K562 (cell line): ENCODE measurements at regions not wholly inside any gene's neighbourhood (a gene's known extent, or its start where the extent isn't known, plus 50 kb on each side); places are given as distances from the start of the nearest gene placed in this dataset.
A peak's percentile ranks its signal among the peaks of the same experiment; 100 is the strongest.

ENCODE experiments used
- DPF2 ChIP-seq: fragments of 450-650 bp; IDR thresholded peaks from 2 replicates; pipeline ENCODE4 v1.6.1; 2016
- LARP7 ChIP-seq: fragments of 450-650 bp; IDR thresholded peaks from 2 replicates; pipeline ENCODE4 v1.6.1; 2016
- RCOR1 ChIP-seq, 2 experiments: IDR thresholded peaks; 2 replicates each; pipeline ENCODE4 v1.6.1; 2012; ENCODE audit warnings: low read depth in 2 of 2, low read length in 2 of 2, borderline replicate concordance in 1 of 2, improper control_type of control experiment in 1 of 2
- TF ChIP-seq, protein P1 (sequence below), 2 experiments: fragments of 450-650 bp; IDR thresholded peaks; 2 replicates each; pipeline ENCODE4 v1.6.1; 2016; ENCODE audit warnings: mild to moderate bottlenecking in 2 of 2, borderline replicate concordance in 1 of 2, low read depth in 1 of 2, moderate library complexity in 1 of 2
- TF ChIP-seq, protein P2 (sequence below): fragments of 450-650 bp; IDR thresholded peaks from 2 replicates; pipeline ENCODE4 v1.6.1; 2017; ENCODE audit warnings: antibody characterized with exemption
- TF ChIP-seq, protein P3 (sequence below): fragments of 250-450 bp; sonication (Bioruptor Pico); IDR thresholded peaks from 2 replicates; pipeline ENCODE4 v1.5.1; 2021; ENCODE audit warnings: mild to moderate bottlenecking
- TF ChIP-seq, protein P4 (sequence below): fragments of 450-650 bp; IDR thresholded peaks from 2 replicates; pipeline ENCODE4 v1.6.1; 2018; ENCODE audit not compliant: partially characterized antibody

DNA sequence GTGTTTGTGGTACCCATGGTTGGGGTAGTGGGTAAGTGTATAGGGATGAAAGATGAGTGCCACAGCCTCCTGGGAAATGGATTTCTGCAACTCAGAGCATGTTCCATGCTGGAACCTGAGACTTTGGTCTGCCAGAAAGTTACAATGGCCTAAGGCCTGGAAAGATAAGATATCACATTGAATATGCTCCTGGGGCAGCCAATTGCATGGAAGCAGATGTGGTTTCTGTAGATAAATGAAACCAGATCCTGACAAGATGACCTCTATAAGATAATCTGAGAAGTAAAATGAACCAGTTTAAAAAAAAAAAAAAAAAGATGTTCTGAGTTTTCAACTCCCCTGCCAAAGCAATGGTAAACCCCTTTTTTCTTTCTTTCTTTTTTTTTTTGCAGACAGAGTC is 91.4 kb upstream of the NCK2 start (continued):
- TF ChIP-seq, protein P1, sequence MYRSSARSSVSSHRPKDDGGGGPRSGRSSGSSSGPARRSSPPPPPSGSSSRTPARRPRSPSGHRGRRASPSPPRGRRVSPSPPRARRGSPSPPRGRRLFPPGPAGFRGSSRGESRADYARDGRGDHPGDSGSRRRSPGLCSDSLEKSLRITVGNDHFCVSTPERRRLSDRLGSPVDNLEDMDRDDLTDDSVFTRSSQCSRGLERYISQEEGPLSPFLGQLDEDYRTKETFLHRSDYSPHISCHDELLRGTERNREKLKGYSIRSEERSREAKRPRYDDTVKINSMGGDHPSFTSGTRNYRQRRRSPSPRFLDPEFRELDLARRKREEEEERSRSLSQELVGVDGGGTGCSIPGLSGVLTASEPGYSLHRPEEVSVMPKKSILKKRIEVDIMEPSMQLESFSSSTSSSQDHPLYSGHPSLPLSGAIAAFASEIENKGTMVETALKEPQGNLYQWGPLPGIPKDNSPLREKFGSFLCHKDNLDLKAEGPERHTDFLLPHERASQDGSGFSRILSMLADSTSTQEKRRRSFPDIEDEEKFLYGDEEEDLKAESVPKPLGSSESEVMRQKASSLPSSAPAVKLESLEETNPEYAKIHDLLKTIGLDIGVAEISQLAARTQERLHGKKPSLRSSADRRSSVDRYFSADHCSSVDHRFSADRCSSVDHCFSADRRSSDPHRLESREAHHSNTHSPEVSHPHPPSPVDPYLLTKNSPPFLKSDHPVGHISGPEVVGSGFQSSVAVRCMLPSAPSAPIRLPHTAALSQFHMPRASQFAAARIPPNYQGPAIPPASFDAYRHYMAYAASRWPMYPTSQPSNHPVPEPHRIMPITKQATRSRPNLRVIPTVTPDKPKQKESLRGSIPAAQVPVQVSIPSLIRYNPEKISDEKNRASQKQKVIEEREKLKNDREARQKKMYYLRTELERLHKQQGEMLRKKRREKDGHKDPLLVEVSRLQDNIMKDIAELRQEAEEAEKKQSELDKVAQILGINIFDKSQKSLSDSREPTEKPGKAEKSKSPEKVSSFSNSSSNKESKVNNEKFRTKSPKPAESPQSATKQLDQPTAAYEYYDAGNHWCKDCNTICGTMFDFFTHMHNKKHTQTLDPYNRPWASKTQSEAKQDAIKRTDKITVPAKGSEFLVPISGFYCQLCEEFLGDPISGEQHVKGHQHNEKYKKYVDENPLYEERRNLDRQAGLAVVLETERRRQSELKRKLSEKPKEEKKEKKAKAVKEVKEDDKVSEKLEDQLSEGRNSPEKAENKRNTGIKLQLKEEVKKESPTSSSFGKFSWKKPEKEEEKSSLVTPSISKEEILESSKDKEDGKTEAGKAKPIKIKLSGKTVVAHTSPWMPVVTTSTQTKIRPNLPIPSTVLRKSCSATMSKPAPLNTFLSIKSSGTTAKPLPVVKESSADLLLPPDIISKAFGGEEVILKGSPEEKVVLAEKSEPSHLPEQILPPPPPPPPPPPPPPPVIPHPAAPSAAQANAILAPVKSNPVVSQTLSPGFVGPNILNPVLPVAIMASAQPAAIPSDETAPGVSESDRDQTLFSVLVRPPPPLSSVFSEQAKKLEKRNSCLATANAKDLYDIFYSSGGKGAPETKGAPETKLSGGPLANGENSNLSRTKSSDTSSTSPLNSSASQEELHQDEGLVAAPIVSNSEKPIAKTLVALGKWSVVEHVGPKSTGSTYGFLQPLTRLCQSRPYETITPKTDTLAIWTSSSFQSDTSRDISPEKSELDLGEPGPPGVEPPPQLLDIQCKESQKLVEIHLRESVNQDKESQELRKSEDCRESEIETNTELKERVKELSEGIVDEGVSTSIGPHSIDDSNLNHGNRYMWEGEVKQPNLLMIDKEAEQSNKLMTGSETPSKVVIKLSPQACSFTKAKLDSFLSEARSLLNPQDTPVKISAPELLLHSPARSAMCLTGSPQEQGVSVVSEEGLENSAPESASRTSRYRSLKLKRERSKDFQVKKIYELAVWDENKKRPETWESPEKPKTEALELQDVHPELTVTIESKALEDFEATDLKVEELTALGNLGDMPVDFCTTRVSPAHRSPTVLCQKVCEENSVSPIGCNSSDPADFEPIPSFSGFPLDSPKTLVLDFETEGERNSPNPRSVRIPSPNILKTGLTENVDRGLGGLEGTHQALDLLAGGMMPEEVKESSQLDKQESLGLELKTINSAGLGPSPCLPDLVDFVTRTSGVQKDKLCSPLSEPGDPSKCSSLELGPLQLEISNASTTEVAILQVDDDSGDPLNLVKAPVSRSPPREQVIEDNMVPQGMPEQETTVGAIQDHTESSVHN (IDR thresholded peaks at IDR 0.05; ENCODE audit: borderline replicate concordance in 1 of 2, low read depth in 1 of 2), result no peak
- TF ChIP-seq, protein P2, sequence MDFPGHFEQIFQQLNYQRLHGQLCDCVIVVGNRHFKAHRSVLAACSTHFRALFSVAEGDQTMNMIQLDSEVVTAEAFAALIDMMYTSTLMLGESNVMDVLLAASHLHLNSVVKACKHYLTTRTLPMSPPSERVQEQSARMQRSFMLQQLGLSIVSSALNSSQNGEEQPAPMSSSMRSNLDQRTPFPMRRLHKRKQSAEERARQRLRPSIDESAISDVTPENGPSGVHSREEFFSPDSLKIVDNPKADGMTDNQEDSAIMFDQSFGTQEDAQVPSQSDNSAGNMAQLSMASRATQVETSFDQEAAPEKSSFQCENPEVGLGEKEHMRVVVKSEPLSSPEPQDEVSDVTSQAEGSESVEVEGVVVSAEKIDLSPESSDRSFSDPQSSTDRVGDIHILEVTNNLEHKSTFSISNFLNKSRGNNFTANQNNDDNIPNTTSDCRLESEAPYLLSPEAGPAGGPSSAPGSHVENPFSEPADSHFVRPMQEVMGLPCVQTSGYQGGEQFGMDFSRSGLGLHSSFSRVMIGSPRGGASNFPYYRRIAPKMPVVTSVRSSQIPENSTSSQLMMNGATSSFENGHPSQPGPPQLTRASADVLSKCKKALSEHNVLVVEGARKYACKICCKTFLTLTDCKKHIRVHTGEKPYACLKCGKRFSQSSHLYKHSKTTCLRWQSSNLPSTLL, result no peak
- TF ChIP-seq, protein P3, sequence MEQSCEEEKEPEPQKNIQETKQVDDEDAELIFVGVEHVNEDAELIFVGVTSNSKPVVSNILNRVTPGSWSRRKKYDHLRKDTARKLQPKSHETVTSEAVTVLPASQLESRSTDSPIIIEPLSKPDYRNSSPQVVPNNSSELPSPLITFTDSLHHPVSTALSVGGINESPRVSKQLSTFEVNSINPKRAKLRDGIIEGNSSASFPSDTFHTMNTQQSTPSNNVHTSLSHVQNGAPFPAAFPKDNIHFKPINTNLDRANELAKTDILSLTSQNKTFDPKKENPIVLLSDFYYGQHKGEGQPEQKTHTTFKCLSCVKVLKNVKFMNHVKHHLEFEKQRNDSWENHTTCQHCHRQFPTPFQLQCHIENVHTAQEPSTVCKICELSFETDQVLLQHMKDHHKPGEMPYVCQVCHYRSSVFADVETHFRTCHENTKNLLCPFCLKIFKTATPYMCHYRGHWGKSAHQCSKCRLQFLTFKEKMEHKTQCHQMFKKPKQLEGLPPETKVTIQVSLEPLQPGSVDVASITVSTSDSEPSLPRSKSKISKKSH, result no peak
- peak in 1 of 2 experiments; percentile 92; a peak in 2 of 4 replicates for TF ChIP-seq RCOR1 (IDR thresholded peaks at IDR 0.05; ENCODE audit: borderline replicate concordance in 1 of 2, low read depth in 2 of 2, low read length in 2 of 2)
- peak; percentile 72 for TF ChIP-seq DPF2
- no peak for TF ChIP-seq LARP7
- TF ChIP-seq, protein P4, sequence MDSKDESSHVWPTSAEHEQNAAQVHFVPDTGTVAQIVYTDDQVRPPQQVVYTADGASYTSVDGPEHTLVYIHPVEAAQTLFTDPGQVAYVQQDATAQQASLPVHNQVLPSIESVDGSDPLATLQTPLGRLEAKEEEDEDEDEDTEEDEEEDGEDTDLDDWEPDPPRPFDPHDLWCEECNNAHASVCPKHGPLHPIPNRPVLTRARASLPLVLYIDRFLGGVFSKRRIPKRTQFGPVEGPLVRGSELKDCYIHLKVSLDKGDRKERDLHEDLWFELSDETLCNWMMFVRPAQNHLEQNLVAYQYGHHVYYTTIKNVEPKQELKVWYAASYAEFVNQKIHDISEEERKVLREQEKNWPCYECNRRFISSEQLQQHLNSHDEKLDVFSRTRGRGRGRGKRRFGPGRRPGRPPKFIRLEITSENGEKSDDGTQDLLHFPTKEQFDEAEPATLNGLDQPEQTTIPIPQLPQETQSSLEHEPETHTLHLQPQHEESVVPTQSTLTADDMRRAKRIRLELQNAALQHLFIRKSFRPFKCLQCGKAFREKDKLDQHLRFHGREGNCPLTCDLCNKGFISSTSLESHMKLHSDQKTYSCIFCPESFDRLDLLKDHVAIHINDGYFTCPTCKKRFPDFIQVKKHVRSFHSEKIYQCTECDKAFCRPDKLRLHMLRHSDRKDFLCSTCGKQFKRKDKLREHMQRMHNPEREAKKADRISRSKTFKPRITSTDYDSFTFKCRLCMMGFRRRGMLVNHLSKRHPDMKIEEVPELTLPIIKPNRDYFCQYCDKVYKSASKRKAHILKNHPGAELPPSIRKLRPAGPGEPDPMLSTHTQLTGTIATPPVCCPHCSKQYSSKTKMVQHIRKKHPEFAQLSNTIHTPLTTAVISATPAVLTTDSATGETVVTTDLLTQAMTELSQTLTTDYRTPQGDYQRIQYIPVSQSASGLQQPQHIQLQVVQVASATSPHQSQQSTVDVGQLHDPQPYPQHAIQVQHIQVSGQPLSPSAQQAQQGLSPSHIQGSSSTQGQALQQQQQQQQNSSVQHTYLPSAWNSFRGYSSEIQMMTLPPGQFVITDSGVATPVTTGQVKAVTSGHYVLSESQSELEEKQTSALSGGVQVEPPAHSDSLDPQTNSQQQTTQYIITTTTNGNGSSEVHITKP, result peak; percentile 77
